HL-60/S4 (cell line): ENCODE measurements at regions not wholly inside any gene's neighbourhood (a gene's known extent, or its start where the extent isn't known, plus 50 kb on each side); places are given as distances from the start of the nearest gene placed in this dataset.

Experiments used
- in situ Hi-C: fragments of 300-500 bp; cut with MboI; formaldehyde crosslinking; loops from 2 replicates; pipeline ENCODE4 v1.14.3; 2022; ENCODE audit warnings: low sequenced_read_pairs

DNA sequence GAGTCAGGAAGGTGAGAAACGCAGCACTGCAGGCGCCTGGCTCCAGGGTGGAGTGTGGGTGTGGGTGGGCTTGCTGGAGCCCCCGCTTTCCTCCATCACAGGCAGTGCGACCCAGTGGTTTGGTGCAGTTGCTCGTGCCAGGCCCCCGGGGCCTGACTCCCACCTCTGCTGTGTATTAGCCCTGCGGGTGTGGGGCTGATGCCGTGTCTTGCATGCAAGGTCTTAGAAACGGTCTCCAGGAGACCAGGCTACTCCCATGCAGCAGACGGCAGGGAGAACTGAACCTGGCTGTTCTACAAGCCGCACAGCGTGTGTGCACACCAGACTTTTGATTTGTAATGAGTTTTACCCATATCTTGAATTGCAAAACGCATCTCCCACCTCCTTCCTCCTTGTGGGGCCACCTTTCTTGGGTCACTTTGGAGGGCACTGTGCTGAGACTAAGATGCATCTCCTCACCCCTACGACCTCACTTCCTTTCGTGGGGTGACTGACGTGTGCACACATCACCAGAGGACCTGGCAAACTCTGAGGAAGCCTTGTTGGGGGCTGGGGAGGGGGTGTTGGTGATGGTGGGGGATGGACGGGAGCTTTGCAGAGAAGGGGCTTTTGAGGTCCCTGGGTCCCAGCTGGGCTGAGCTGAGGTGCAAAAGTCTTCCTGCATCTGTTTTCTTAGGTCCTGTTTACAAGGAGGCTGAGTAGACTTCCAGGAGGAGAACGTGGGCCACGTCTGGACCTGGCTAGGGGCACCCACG, 101.8 kb upstream of the TNRC6C start:
- in situ Hi-C loops: no loop called here

DNA sequence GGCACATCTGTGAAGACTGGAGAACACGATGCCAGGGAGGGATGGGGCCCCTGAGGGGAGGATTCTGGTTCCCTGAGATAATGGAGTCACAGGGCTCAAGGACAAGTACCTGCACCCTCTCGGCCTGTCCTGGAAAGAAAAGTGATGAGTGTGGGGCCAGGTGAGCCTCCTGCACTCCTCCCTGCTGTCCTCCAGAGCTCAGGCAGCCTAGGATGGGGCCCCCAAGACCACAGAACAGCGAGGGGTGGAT, 101.3 kb upstream of the TNRC6C start:
- in situ Hi-C loops: no loop called here

DNA sequence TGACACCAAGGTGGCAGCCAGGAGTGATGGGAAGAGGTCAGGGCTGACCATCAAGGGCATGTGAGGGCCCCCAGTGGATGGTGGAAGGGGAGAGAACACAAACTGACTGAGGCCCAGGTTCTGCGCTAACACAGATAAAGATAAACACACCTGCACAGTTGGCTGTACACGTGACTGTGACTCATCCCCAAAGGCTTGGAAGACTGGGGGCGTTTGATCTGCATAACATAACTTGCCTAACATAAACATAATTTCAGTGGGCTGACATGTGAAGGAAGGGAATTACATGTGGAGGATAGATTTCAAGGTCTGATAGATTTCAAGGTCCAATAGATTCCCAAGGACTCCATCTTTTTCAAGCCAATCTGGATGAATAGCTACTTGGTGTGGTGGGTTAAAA, 100.9 kb upstream of the TNRC6C start:
- in situ Hi-C loops: no loop called here

DNA sequence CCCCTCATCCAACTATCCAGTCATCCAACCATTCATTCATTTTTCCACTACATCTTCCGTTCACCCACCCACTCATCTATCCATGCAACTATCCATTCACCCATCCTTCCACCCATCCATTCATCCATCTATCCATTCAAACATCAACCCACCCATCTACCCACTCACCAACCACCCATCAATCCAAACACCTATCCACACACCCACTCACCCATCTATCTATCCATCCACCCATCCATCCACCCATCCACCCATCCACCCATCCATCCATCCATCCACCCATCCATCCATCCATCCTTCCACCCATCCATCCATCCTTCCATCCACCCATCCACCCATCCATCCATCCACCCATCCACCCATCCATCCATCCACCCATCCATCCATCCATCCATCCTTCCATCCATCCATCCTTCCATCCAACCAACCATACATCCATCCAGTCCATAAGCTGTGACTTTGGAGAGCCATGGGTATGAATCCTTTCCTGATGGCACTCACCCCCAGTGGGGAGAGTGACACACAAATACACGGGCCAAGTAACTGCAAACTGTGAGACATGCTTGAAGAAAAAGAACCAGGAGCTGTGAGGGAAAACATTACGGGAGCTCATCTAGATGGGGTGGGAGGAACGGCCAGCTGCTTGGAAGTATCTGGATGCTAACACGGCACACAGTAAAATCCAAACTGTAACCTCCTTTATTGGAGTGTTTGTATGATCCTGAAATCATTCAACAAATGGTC, 100.0 kb upstream of the TNRC6C start:
- in situ Hi-C loops: no loop called here

DNA sequence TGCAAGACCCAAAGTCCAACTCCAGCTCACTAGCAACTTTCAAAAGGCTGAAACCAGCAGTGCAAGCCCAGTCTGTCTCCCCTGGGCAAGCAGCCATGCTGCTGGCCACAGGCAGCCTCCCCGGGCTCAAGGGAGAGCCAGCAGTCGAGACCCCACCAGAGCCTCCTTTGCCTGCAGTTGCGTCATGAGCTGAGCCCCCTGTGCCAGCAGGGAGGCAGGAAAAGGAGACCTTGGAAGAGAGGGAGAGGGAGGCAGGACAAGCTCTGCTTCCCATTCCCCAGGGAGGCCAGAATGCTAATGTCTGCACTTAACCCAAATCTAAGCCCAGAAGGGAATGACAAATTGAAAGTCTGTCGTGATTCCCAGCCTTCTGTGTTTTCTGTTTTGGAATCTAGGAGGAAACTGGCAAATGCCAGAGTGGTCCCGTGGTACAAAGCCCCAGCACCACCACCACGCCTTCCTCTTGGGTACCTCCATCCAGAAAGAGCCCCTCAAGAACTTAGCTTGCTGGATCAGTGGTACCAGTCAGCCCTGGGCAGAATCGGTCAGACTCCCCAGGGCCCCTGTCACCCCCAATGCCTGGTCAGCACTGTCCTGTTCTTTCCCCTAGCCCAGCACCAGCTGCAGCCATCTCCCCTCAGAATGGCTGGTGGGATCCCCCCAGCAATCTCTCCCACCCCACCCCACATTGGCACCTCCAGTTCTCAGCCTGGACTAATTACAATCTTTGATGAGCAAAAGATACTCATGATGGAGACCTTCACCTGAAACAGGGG, 99.3 kb upstream of the TNRC6C start:
- in situ Hi-C loops: no loop called here

DNA sequence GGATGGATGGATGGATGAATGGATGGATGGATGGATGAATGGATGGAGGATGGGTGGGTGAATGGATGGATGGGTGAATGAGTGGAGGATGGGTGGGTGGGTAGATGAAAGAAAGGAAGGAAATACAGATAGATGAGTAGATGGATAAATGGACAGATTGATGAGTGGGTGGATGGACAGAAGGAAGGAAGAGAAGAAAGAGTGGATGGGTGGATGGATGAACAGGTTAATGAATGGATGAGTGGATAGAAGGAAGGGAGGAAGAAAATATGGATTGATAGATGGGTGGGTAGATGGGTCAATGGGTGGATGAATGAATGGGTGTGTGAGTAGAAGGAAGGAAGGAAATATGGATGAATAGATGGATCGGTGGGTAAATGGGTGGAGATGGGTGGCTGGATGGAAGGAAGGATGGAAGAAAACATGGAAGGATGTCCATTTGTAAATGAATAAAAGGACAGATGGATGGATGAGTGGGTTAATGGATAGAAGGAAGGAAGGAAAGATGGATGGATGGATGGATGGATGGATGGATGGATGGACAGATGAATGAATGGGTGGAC, 97.3 kb upstream of the TNRC6C start:
- in situ Hi-C loops: no loop called here

DNA sequence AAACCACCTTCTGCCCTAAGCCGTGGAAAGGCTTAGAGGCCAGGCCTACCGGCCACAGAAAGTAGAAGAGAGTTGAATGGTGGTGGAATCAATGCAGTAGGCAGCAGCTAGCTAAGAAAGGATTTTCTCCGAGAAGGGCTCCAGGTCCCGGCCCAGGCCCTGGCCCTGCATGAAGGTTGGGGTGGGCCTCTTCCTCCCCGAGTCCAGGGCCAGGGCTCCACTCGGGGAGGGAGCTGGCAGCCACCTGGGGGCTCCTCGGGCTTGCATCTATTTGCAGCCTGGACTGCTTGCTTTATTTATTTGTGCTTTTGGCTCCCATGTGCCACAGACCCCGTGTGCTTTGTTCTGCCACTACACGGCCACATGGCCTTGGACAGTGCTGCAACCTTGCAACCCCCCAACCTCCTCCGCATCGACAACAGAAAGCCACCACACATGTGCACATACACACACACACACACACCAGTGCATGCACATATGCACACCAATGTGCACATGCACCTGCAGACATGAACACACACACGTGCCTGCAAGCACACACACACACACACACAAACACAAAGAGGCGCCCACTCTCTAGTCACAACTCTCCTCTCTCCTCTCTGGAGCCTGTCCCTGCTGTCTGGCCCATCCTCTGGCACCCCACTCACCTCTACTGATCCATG, 96.4 kb upstream of the TNRC6C start:
- in situ Hi-C loops: no loop called here

DNA sequence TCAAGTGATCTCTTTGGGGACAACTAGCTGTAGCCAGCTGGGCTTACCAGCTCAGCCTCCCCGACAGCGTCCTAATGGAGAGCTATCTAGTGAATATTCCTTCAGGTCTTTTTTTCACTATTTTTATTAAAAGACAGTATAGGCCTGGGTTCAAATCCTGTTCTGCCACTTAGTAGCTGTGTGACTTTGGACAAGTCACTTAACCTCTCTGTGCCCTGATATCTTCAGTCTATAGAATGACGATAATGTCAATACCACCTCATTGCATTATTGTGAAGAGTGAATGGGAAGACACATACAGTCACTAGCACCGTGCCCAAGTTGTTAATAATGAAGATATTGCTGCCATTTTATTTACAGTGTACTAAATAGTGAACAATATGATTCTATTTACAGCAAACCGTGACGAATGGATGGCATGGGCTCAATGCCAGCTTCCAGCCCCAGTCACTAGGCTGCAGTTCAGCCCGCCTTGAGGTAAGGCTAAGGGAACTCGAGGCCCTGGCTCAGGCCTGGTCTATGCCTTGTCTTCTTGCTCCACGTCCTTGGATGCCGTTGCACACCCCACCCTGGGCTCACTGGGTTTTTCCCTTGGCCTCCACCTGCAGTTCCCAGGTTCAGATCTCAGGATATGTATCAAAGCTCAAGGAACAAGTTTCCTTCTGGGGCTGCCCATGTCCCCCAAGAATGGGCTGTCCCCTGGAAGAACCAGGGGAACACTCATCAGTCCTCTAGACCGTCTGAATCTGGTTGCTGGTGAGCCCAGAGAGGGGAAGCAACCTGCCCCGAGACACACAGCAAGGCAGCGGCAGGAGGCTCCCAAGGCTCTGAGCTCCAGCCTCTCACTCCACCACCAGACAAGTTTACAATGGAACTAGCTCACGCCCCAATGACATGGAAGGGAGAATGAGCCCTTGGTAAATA, 95.4 kb upstream of the TNRC6C start:
- in situ Hi-C loops: no loop called here

DNA sequence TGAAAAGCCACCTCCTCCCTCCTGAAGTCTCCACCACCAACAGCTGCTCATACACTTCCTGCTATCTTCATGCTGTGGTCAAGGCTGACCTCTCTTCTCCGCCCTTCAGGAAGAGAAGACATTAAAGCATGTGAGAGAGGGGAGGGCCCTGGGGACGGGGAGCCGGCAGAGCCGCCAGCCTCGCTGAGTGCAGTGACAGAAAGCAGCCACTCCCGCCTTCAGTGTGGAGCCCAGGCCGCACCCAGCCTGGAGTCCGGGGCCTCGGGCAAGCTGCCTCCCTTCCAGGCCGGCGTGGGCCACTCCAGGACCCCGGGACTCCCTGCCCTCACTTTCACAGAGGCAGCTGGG, 94.7 kb upstream of the TNRC6C start:
- in situ Hi-C loops: no loop called here

DNA sequence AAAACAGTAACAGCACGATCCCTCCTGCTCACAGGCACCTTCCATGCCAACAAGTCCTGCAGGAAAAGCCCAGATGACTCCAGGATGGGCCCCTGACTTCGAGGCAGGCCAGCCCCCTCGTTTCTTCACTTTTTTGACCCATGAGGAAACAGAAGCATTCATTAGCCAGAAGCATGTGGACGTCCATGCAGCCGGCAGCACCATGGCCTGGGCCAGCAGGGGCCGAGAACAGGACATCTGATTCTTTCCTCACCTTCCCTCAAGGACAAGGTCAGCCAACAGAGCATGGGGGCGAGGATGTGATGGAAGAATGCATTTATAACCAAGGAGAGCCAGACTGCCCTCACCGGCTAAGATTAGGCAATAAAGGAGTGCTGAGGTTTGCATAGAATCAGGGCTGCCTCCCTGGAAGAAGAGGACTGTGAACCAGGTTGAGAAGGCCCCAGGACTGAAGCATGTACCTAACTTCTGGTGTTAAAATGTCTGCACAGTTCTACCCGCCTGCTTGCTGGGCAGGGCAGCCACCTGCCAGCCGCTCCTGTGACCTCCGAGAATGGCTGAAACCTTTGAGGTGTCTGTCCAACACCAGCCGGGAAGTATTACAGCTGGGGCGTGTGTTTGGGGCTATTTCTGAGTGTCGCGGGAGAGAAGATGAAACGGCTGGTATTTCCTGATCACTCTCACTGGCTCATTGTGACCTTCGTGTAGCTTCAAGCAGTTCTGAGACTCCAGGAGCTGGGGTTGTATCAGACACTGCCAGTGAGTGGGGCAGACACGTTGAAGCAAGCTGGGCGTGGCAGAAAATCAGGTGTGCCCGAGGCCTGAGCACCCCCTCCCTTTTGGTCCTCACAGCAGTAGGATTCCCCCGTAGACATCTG, 94.0 kb upstream of the TNRC6C start:
- in situ Hi-C loops: no loop called here

DNA sequence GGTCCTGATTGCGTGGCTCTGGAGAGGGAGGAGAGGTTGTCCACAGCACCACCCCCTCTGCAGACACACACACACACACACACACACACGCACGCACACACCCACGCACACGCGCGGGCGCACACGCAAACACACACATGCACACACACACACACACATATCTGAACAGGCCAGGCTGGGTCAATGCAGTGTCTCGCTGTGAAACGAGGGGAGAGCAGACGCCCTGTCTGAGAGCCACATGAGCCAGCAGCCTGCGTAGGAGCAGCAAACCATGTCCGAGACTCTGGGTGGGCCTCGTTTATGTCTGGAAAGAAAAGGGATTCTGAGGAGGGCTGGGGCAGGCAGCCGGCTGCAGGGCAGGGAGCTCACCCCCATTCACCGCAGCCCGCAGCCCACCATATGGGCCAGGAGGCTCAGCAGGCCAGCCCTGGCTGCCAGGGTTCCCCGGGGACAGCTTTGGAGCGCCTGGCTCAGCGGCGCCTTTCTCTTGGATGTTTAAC, 93.3 kb upstream of the TNRC6C start:
- in situ Hi-C loops: no loop called here

DNA sequence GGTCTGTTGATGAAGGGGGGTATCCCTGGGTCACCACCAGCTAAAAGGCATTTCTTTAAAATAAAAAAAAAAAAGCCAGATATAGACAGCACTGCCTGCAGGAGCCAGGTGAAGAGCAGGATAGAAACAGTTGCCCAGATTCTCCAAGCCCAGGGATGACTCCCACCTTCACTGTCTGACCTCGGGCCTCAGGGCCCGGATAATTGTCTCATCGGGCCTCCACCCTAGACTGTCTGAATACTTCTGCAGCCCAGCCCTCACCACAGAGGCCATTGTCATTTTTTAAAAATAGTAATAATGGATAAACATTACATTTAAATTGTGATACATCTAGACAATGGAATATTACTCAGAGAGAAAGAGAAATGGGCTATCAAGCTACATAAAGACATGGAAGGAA, 92.8 kb upstream of the TNRC6C start:
- in situ Hi-C loops: no loop called here

DNA sequence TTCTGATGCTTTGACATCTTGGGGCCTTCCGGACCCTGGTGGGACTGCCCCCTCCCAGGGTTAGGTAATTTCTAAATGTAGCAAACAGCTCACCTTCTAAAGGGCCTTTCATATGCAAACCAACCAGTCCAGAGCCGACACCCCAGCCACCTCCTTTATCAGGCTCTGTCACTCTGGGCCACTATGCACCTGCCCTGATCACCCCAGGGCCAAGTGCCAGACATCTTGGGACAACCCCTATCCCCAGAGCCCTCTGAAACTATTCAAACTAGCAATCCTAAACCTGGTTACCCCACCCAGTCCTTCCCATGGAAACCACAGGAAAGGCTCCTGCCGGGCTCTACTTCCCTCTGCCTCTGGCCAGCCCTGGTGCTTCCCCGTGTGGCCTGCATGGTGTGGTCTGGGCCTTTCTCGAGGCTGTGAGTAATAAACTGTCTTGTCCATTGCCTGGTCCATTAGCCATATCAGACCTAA, 91.2 kb upstream of the TNRC6C start:
- in situ Hi-C loops: no loop called here

DNA sequence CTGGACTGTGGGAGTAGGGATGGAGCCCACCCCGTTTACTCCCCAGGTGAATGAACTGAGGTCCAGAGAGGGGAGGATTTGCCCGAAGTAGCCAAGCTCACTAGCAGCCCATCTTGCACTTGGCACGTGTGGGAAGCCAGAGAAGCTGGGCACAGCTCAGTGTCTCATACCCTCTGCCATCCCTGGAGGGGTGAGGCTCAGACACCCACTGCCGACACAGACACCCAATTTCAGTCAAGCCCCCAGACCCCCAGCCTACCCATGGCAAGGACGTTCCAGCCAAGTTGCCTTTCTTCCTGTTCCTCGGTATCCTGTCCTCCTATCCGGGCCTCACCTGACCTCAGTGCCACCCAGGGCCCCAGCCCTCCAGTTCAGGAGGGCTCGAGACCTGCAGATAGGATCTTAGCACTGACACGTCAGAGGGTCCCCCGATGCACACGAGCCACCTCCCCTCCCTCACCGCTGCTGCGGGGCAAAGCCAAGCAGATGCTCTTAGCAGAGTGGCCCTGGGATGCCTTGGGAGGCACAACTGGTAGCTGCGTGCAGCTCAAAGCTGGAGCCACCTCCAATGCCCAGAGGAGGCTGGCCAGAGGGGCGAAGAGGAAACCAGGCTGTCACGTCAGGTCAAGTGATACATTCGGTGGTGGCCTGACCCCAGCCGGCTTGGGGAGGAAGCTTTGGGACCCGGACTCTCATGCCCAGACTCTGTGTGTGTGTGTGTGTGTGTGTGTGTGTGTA, 90.4 kb upstream of the TNRC6C start:
- in situ Hi-C loops: no loop called here

DNA sequence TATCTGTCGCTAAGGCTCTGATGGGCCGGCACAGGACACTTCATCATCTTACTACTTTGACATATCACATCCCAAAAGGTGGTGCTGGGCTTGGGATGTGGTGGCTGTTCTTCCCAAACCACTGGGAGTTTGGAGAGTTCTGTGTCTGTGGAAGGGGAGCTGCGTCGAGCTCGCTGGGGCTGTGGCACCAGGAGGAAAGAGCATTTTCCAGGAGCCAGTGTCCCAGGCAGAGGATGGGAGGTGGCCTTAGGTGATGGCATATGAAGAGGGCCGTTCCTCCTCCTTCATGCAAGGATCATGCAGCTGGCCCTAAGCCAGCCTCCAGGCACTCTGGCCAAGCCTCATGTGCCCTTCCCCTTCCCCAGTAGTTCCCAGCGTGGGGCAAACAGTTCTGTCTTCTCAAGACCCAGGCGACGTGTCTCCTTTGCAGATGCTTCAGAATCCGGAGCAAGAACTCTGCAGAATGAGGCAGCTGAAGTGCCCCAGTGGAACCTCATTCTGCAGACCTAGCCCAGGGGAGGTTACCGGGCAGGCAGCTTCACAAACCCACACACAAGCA, 89.4 kb upstream of the TNRC6C start:
- in situ Hi-C loops: no loop called here

DNA sequence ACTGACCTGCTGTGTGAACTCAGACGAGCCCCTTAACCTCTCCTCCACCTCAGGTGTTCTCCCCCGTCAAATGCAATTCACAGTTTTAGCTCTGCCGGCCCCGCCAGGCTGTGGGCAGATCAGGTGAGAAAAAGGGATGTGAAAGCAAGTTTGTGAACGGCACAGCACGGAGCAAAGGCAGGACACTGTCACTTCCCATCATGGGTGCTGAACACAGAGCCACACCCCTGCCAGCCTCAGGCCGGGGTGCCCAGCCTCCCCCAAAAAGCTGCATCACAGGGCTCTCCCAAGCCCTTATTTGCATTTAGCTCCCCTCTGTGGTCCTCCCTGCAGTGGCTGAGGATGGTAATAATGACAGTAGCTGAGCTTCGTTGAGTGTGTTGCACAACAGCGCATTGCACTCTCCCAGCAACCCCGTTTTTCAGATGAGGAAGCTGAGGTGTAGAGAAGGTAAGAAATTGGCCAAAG, 88.8 kb upstream of the TNRC6C start:
- in situ Hi-C loops: no loop called here

DNA sequence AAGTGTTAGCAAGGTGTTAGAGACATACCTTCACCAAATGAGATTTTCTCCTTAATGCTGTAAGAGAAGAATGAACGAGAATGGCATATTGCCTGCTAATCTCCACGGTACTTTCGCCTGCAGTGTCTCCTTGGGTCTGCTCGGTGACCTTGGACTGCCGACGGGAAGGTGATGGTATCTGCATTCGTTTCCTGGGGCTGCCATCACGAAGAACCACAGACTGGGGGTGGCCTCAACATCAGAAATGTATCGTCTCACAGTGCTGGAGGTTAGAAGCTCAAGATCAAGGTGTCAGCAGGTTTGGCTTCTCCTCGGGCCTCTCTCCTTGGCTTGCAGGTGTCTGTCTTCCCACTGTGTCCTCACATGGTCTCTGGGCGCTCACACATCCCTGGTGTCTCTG, 86.3 kb upstream of the TNRC6C start:
- in situ Hi-C loops: no loop called here
